ENCODE measurements at regions not wholly inside any gene's neighbourhood (a gene's known extent, or its start where the extent isn't known, plus 50 kb on each side); places are given as distances from the start of the nearest gene placed in this dataset.

DNA sequence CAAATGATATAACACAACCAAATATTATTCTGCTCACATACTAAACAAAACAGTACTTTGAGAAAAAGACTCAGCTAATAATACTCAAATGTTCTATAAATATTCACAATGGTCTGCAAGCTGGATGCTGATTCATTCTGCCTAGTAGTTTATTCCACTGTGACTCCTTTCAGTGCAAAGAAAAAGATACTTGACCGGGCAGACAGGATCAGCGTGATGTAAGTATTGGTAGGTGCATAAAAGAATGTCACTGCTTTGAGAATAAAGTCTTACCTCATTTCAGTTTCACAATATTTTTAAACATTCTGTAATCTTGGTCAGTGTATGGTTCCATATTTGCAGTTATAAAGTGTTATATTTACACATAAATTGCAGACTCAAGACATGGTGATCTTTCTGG lies 223.0 kb upstream of the NUDT12 start:
- TF ChIP-seq, protein P1, sequence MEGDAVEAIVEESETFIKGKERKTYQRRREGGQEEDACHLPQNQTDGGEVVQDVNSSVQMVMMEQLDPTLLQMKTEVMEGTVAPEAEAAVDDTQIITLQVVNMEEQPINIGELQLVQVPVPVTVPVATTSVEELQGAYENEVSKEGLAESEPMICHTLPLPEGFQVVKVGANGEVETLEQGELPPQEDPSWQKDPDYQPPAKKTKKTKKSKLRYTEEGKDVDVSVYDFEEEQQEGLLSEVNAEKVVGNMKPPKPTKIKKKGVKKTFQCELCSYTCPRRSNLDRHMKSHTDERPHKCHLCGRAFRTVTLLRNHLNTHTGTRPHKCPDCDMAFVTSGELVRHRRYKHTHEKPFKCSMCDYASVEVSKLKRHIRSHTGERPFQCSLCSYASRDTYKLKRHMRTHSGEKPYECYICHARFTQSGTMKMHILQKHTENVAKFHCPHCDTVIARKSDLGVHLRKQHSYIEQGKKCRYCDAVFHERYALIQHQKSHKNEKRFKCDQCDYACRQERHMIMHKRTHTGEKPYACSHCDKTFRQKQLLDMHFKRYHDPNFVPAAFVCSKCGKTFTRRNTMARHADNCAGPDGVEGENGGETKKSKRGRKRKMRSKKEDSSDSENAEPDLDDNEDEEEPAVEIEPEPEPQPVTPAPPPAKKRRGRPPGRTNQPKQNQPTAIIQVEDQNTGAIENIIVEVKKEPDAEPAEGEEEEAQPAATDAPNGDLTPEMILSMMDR (IDR thresholded peaks at IDR 0.05) = no peak
- no peak for TF ChIP-seq POLR2A (IDR thresholded peaks at IDR 0.05)

Measured in right lobe of liver (tissue), 4 donors.